Suprapubic skin (tissue), 4 donors: ENCODE measurements at regions not wholly inside any gene's neighbourhood (a gene's known extent, or its start where the extent isn't known, plus 50 kb on each side); places are given as distances from the start of the nearest gene placed in this dataset.
"Not testable (repeated sequence)": the region's sequence is repeated elsewhere in the genome, so short reads cannot be mapped to it uniquely, and the experiment has no call there.

ENCODE experiments used
- DNase-seq, 2 donors: peaks; one replicate each; pipeline ENCODE4 v3.0.0-alpha.2; 2019; ENCODE audit warnings: low spot score in 2 of 2
- H3K27ac ChIP-seq: fragments of 200-600 bp; sonication (generic); one replicate; pipeline ENCODE4 v1.5.1; 2019
- H3K27me3 ChIP-seq: fragments of 200-600 bp; sonication (generic); one replicate; pipeline ENCODE4 v1.5.1; 2019
- H3K36me3 ChIP-seq: fragments of 200-600 bp; sonication (generic); one replicate; pipeline ENCODE4 v1.5.1; 2019
- H3K4me1 ChIP-seq: fragments of 200-600 bp; sonication (generic); one replicate; pipeline ENCODE4 v1.5.1; 2019
- H3K4me3 ChIP-seq: fragments of 200-600 bp; sonication (generic); one replicate; pipeline ENCODE4 v1.5.1; 2019; ENCODE audit warnings: mild to moderate bottlenecking
- H3K9me3 ChIP-seq: fragments of 200-600 bp; sonication (generic); one replicate; pipeline ENCODE4 v1.5.1; 2019
- EP300 ChIP-seq: sonication (generic); formaldehyde crosslinking; IDR thresholded peaks from one replicate; pipeline ENCODE4 v1.6.1; 2017; ENCODE audit warnings: antibody characterized with exemption
- POLR2A ChIP-seq, 2 donors: fragments of 450-650 bp; IDR thresholded peaks; one replicate each; pipeline ENCODE4 v1.6.1; 2017; ENCODE audit warnings: antibody characterized with exemption in 2 of 2, mild to moderate bottlenecking in 2 of 2, moderate library complexity in 2 of 2
- POLR2AphosphoS5 ChIP-seq, 3 donors: sonication (generic); formaldehyde crosslinking; IDR thresholded peaks; one replicate each; pipeline ENCODE4 v1.6.1; 2017; ENCODE audit warnings: antibody characterized with exemption in 3 of 3
- whole genome bisulfite sequencing: methylation state at CpG from one replicate; pipeline ENCODE4 v1.1.5; 2018; 5-methylcytosine and 5-hydroxymethylcytosine counted together
- TF ChIP-seq, protein P1 (sequence below), 2 donors: fragments of 200-600 bp in 1 of 2; fragments of 450-650 bp in 1 of 2; sonication (generic) in 1 of 2; IDR thresholded peaks; one replicate each; pipeline ENCODE4 v1.5.1; 2016 to 2019; ENCODE audit warnings: antibody characterized with exemption in 2 of 2, mild to moderate bottlenecking in 1 of 2, moderate library complexity in 1 of 2

- no peaks in the 10 kb centered on the region for H3K27me3 ChIP-seq
- H3K4me3 ChIP-seq: no peak overlapping the region
- 96% methylated on average over 1 of the region's 1 CpG for WGBS
- TF ChIP-seq POLR2A (IDR thresholded peaks at IDR 0.05) (no peak), POLR2AphosphoS5 (IDR thresholded peaks at IDR 0.05) (no peak)
- peaks cover 13% of the 10 kb centered on the region for H3K9me3 ChIP-seq
- H3K4me1 ChIP-seq: no peaks in the 10 kb centered on the region
- H3K36me3 ChIP-seq: no peaks in the 10 kb centered on the region
- no peak for DNase-seq
- no peak overlapping the region for H3K27ac ChIP-seq
These were observed 1044.5 kb upstream of the NOVA1 start for GRCh38 chr14:27642251-27642866.

- H3K9me3 ChIP-seq: peaks cover 5% of the 10 kb centered on the region
- no peak overlapping the region for H3K27ac ChIP-seq
- H3K27me3 ChIP-seq: no peaks in the 10 kb centered on the region
- WGBS: 83% methylated on average over 1 of the region's 1 CpG
- TF ChIP-seq, protein P1, sequence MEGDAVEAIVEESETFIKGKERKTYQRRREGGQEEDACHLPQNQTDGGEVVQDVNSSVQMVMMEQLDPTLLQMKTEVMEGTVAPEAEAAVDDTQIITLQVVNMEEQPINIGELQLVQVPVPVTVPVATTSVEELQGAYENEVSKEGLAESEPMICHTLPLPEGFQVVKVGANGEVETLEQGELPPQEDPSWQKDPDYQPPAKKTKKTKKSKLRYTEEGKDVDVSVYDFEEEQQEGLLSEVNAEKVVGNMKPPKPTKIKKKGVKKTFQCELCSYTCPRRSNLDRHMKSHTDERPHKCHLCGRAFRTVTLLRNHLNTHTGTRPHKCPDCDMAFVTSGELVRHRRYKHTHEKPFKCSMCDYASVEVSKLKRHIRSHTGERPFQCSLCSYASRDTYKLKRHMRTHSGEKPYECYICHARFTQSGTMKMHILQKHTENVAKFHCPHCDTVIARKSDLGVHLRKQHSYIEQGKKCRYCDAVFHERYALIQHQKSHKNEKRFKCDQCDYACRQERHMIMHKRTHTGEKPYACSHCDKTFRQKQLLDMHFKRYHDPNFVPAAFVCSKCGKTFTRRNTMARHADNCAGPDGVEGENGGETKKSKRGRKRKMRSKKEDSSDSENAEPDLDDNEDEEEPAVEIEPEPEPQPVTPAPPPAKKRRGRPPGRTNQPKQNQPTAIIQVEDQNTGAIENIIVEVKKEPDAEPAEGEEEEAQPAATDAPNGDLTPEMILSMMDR (IDR thresholded peaks at IDR 0.05): no peak
- TF ChIP-seq POLR2AphosphoS5 (IDR thresholded peaks at IDR 0.05) (no peak), EP300 (no peak), POLR2A (IDR thresholded peaks at IDR 0.05) (no peak)
- no peaks in the 10 kb centered on the region for H3K36me3 ChIP-seq
- no peaks in the 10 kb centered on the region for H3K4me1 ChIP-seq
- no peak for DNase-seq
- no peak overlapping the region for H3K4me3 ChIP-seq
These were observed 1062.8 kb upstream of the NOVA1 start for GRCh38 chr14:27660683-27661082.

- no peak overlapping the region for H3K27ac ChIP-seq
- H3K36me3 ChIP-seq: no peaks in the 10 kb centered on the region
- H3K9me3 ChIP-seq: no peaks in the 10 kb centered on the region
- no peak for DNase-seq
- TF ChIP-seq EP300: no peak
- TF ChIP-seq POLR2A (IDR thresholded peaks at IDR 0.05): no peak
- TF ChIP-seq, protein P1 (IDR thresholded peaks at IDR 0.05): no peak
- no peak for TF ChIP-seq POLR2AphosphoS5 (IDR thresholded peaks at IDR 0.05)
- no peak overlapping the region for H3K4me3 ChIP-seq
- no peaks in the 10 kb centered on the region for H3K4me1 ChIP-seq
- H3K27me3 ChIP-seq: no peaks in the 10 kb centered on the region
These were observed 1070.7 kb upstream of the NOVA1 start for GRCh38 chr14:27668531-27668930.

DNA sequence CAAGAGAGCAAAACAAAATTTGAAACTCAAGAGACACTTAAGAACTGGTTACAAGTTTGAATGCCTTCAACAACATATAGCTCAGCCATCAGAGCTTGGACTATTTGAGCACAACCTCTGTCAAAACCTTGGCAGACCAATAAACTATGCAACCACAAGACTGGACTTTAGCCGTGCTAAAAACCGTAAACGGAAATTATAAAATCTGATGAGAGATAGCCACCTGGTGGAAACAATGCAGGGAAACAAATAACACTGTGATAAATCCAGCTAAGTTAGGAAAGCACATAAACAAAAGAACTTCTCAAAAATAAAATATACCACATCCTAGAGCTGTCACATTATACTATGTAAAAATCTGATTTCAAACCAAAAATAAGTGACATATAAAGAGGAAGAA is 1074.2 kb upstream of the NOVA1 start:
- Histone ChIP-seq H3K27me3 (no peaks in the 10 kb centered on the region), H3K4me3 (no peak overlapping the region), H3K27ac (no peak overlapping the region), H3K4me1 (no peaks in the 10 kb centered on the region), H3K9me3 (no peaks in the 10 kb centered on the region), H3K36me3 (no peaks in the 10 kb centered on the region)
- no peak for DNase-seq
- TF ChIP-seq POLR2AphosphoS5 (IDR thresholded peaks at IDR 0.05): no peak
- no peak for TF ChIP-seq POLR2A (IDR thresholded peaks at IDR 0.05)
- TF ChIP-seq, protein P1 (IDR thresholded peaks at IDR 0.05): no peak
- TF ChIP-seq EP300: no peak
- 80% methylated on average over 3 of the region's 3 CpGs for WGBS

- not testable (repeated sequence) for DNase-seq, H3K4me1 ChIP-seq, H3K27me3 ChIP-seq
These were observed 1075.2 kb upstream of the NOVA1 start for GRCh38 chr14:27672811-27673737.

DNA sequence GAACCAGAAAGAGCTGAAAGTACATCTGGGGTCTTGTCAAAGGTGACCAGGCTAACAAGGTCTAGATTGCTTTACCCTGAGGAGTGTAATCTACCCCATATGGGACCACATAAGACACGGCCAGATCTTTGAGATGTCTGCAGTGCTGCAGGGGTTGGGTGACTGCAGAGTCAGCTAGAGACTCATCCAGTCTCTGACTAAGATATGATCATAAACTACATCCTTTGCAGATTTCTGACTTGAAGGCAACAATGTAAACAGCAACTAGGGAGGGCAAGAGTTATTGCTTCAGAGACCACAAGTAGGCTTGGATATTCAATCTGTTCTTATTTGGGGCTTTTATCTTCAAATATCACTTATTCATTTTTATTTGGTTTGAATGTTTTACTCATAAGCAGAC is 1080.5 kb upstream of the FOXG1 start:
- 33% methylated on average over 1 of the region's 1 CpG for WGBS
- no peaks in the 10 kb centered on the region for H3K4me1 ChIP-seq
- no peaks in the 10 kb centered on the region for H3K36me3 ChIP-seq
- TF ChIP-seq POLR2A (IDR thresholded peaks at IDR 0.05): no peak
- no peak for TF ChIP-seq POLR2AphosphoS5 (IDR thresholded peaks at IDR 0.05)
- TF ChIP-seq, protein P1 (IDR thresholded peaks at IDR 0.05): no peak
- TF ChIP-seq EP300: no peak
- no peak overlapping the region for H3K27ac ChIP-seq
- DNase-seq: no peak
- H3K4me3 ChIP-seq: no peak overlapping the region
- no peaks in the 10 kb centered on the region for H3K27me3 ChIP-seq
- H3K9me3 ChIP-seq: no peaks in the 10 kb centered on the region

More at GRCh38 chr14:27672811-27673737, 1075.2 kb upstream of the NOVA1 start:
- H3K27ac ChIP-seq, H3K9me3 ChIP-seq, H3K4me3 ChIP-seq, H3K36me3 ChIP-seq: not testable (repeated sequence)
- WGBS: 93% methylated on average over 29 of the region's 30 CpGs
